GM23338 (cell line): ENCODE measurements at regions not wholly inside any gene's neighbourhood (a gene's known extent, or its start where the extent isn't known, plus 50 kb on each side); places are given as distances from the start of the nearest gene placed in this dataset.

ENCODE experiments used
- ATAC-seq: fragments of 200-7000 bp; cut with Tn5 transposase; 3 replicates; pipeline ENCODE4 v1.9.1; 2020
- DNase-seq: peaks from one replicate; pipeline ENCODE4 v3.0.0-alpha.2; 2015; ENCODE audit warnings: low spot score
- H2AFZ ChIP-seq: fragments of 200-600 bp; sonication (generic); 2 replicates; pipeline ENCODE4 v1.8.0; 2016; ENCODE audit warnings: antibody characterized with exemption, mild to moderate bottlenecking, moderate library complexity
- H3F3A ChIP-seq: fragments of 200-600 bp; sonication (generic); replicated peaks from 2 replicates; pipeline ENCODE4 v1.8.0; 2017; ENCODE audit warnings: antibody characterized with exemption, mixed run types, low read depth
- H3K27ac ChIP-seq: fragments of 200-600 bp; sonication (generic); 2 replicates; pipeline ENCODE4 v1.6.1; 2016; ENCODE audit warnings: low read depth
- H3K27me3 ChIP-seq: fragments of 200-600 bp; sonication (generic); 2 replicates; pipeline ENCODE4 v1.8.0; 2016; ENCODE audit warnings: mild to moderate bottlenecking, mixed run types, moderate library complexity; ENCODE audit not compliant: insufficient read depth
- H3K36me3 ChIP-seq: fragments of 200-600 bp; sonication (generic); 2 replicates; pipeline ENCODE4 v1.8.0; 2016; ENCODE audit warnings: mild to moderate bottlenecking; ENCODE audit not compliant: insufficient read depth
- H3K4me1 ChIP-seq: fragments of 200-600 bp; sonication (generic); 2 replicates; pipeline ENCODE4 v1.8.0; 2016; ENCODE audit warnings: mild to moderate bottlenecking, moderate library complexity; ENCODE audit not compliant: insufficient read depth
- H3K4me2 ChIP-seq: fragments of 200-600 bp; sonication (generic); 2 replicates; pipeline ENCODE4 v1.7.1; 2017; ENCODE audit warnings: mixed run types
- H3K4me3 ChIP-seq: fragments of 200-600 bp; sonication (generic); 2 replicates; pipeline ENCODE4 v1.6.1; 2016; ENCODE audit warnings: mixed run types
- H3K79me2 ChIP-seq: fragments of 200-600 bp; sonication (generic); replicated peaks from 2 replicates; pipeline ENCODE4 v1.8.0; 2017; ENCODE audit warnings: mild to moderate bottlenecking; ENCODE audit not compliant: insufficient read depth
- H3K9me2 ChIP-seq: fragments of 200-600 bp; sonication (generic); 2 replicates; pipeline ENCODE4 v1.8.0; 2017; ENCODE audit not compliant: insufficient read depth
- H4K20me1 ChIP-seq: fragments of 200-600 bp; sonication (generic); replicated peaks from 2 replicates; pipeline ENCODE4 v1.8.0; 2017; ENCODE audit warnings: mild to moderate bottlenecking; ENCODE audit not compliant: insufficient read depth
- H3K27ac Mint-ChIP-seq: 2 replicates; pipeline ENCODE4 v1.8.0; 2020; ENCODE audit warnings: inconsistent platforms, mild to moderate bottlenecking, moderate library complexity, mixed read lengths
- H3K27me3 Mint-ChIP-seq: 3 replicates; pipeline ENCODE4 v1.8.0; 2022; ENCODE audit warnings: low read depth, mild to moderate bottlenecking, moderate library complexity, mixed read lengths, inconsistent platforms; ENCODE audit not compliant: insufficient read depth, poor library complexity
- H3K36me3 Mint-ChIP-seq: 3 replicates; pipeline ENCODE4 v1.8.0; 2021; ENCODE audit warnings: low read depth, mild to moderate bottlenecking, inconsistent platforms, moderate library complexity, mixed read lengths
- H3K4me1 Mint-ChIP-seq: 3 replicates; pipeline ENCODE4 v1.8.0; 2020; ENCODE audit warnings: mild to moderate bottlenecking, inconsistent platforms, mixed read lengths
- H3K4me3 Mint-ChIP-seq: 3 replicates; pipeline ENCODE4 v1.8.0; 2021; ENCODE audit warnings: moderate library complexity, mild to moderate bottlenecking, inconsistent platforms, mixed read lengths
- H3K9me3 Mint-ChIP-seq: 3 replicates; pipeline ENCODE4 v1.8.0; 2020; ENCODE audit warnings: moderate library complexity, mild to moderate bottlenecking, inconsistent platforms, mixed read lengths
- CREB1 ChIP-seq: fragments of 250-450 bp; sonication (Bioruptor Pico); IDR thresholded peaks from 2 replicates; pipeline ENCODE4 v1.5.0; 2020; ENCODE audit warnings: low read depth, mild to moderate bottlenecking, moderate library complexity
- EZH2phosphoT487 ChIP-seq: fragments of 200-600 bp; sonication (generic); IDR thresholded peaks from one replicate; pipeline ENCODE4 v1.8.1; 2018; ENCODE audit warnings: antibody characterized with exemption; ENCODE audit not compliant: unreplicated experiment
- JUNB ChIP-seq: IDR thresholded peaks from one replicate; pipeline ENCODE4 v1.6.1; 2016; ENCODE audit warnings: antibody characterized with exemption; ENCODE audit not compliant: unreplicated experiment
- NANOG ChIP-seq: IDR thresholded peaks from 2 replicates; pipeline ENCODE4 v1.6.1; 2016; ENCODE audit warnings: antibody characterized with exemption, borderline replicate concordance
- POLR2AphosphoS5 ChIP-seq: IDR thresholded peaks from 2 replicates; pipeline ENCODE4 v1.6.1; 2016; ENCODE audit warnings: antibody characterized with exemption, low read depth
- STAT1 ChIP-seq: IDR thresholded peaks from one replicate; pipeline ENCODE4 v1.6.1; 2016; ENCODE audit warnings: antibody characterized with exemption; ENCODE audit not compliant: unreplicated experiment
- ZNF331 ChIP-seq: fragments of 250-450 bp; sonication (Bioruptor Pico); IDR thresholded peaks from 2 replicates; pipeline ENCODE4 v1.5.0; 2020; ENCODE audit warnings: low read depth, mild to moderate bottlenecking, moderate library complexity
- TF ChIP-seq, protein P1 (sequence below): IDR thresholded peaks from one replicate; pipeline ENCODE4 v1.6.1; 2018; ENCODE audit warnings: antibody characterized with exemption; ENCODE audit not compliant: unreplicated experiment
- TF ChIP-seq, protein P2 (sequence below): IDR thresholded peaks from 2 replicates; pipeline ENCODE4 v1.6.1; 2016; ENCODE audit warnings: antibody characterized with exemption
- TF ChIP-seq, protein P3 (sequence below): fragments of 250-450 bp; sonication (Bioruptor Pico); IDR thresholded peaks from 2 replicates; pipeline ENCODE4 v1.5.0; 2020; ENCODE audit warnings: mild to moderate bottlenecking, moderate library complexity

DNA sequence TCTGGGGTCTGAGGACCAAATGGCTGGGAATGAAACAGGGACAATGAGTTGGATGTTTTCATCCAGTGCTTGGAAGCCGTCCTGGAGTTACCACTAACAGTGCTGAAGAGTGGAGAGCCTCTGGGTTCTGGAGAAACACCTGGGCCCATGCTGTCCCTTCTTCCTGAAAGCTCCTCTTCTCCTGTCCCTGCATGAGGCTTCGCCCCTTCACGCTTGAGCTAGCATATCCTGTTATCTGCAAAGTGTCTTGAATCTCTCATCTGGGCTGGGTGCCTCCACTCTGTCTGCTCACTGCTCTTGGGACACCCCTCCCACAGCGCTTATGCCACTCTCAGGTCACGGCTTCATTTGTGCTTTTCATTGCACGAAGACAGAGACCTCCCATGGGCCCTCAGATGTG, 154.5 kb downstream of the MYCN start:
- Histone ChIP-seq H4K20me1 (no peaks in the 10 kb centered on the region), H3K4me3 (no peak overlapping the region), H3K79me2 (no peaks in the 10 kb centered on the region), H2AFZ (no peak overlapping the region), H3F3A (no peaks in the 10 kb centered on the region), H3K27ac (no peak overlapping the region), H3K4me2 (no peak overlapping the region), H3K9me2 (peaks cover 7% of the 10 kb centered on the region), H3K36me3 (no peaks in the 10 kb centered on the region), H3K27me3 (no peaks in the 10 kb centered on the region), H3K4me1 (no peaks in the 10 kb centered on the region)
- Mint-ChIP-seq H3K27ac (no peak overlapping the region), H3K4me3 (no peak overlapping the region), H3K36me3 (peaks cover 12% of the 10 kb centered on the region; the same call in 2 of the 3 replicates), H3K9me3 (no peaks in the 10 kb centered on the region), H3K4me1 (peaks cover 11% of the 10 kb centered on the region), H3K27me3 (peaks cover 6% of the 10 kb centered on the region)
- DNase-seq (no peak), ATAC-seq (no peak)
- TF ChIP-seq, protein P1, sequence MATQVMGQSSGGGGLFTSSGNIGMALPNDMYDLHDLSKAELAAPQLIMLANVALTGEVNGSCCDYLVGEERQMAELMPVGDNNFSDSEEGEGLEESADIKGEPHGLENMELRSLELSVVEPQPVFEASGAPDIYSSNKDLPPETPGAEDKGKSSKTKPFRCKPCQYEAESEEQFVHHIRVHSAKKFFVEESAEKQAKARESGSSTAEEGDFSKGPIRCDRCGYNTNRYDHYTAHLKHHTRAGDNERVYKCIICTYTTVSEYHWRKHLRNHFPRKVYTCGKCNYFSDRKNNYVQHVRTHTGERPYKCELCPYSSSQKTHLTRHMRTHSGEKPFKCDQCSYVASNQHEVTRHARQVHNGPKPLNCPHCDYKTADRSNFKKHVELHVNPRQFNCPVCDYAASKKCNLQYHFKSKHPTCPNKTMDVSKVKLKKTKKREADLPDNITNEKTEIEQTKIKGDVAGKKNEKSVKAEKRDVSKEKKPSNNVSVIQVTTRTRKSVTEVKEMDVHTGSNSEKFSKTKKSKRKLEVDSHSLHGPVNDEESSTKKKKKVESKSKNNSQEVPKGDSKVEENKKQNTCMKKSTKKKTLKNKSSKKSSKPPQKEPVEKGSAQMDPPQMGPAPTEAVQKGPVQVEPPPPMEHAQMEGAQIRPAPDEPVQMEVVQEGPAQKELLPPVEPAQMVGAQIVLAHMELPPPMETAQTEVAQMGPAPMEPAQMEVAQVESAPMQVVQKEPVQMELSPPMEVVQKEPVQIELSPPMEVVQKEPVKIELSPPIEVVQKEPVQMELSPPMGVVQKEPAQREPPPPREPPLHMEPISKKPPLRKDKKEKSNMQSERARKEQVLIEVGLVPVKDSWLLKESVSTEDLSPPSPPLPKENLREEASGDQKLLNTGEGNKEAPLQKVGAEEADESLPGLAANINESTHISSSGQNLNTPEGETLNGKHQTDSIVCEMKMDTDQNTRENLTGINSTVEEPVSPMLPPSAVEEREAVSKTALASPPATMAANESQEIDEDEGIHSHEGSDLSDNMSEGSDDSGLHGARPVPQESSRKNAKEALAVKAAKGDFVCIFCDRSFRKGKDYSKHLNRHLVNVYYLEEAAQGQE = no peak
- TF ChIP-seq POLR2AphosphoS5 (no peak), JUNB (no peak), ZNF331 (CRISPR knock-in tag) (no peak), STAT1 (no peak), EZH2phosphoT487 (no peak), NANOG (no peak), CREB1 (CRISPR knock-in tag) (no peak)
- TF ChIP-seq, protein P2, sequence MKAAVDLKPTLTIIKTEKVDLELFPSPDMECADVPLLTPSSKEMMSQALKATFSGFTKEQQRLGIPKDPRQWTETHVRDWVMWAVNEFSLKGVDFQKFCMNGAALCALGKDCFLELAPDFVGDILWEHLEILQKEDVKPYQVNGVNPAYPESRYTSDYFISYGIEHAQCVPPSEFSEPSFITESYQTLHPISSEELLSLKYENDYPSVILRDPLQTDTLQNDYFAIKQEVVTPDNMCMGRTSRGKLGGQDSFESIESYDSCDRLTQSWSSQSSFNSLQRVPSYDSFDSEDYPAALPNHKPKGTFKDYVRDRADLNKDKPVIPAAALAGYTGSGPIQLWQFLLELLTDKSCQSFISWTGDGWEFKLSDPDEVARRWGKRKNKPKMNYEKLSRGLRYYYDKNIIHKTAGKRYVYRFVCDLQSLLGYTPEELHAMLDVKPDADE = no peak
- TF ChIP-seq, protein P3, sequence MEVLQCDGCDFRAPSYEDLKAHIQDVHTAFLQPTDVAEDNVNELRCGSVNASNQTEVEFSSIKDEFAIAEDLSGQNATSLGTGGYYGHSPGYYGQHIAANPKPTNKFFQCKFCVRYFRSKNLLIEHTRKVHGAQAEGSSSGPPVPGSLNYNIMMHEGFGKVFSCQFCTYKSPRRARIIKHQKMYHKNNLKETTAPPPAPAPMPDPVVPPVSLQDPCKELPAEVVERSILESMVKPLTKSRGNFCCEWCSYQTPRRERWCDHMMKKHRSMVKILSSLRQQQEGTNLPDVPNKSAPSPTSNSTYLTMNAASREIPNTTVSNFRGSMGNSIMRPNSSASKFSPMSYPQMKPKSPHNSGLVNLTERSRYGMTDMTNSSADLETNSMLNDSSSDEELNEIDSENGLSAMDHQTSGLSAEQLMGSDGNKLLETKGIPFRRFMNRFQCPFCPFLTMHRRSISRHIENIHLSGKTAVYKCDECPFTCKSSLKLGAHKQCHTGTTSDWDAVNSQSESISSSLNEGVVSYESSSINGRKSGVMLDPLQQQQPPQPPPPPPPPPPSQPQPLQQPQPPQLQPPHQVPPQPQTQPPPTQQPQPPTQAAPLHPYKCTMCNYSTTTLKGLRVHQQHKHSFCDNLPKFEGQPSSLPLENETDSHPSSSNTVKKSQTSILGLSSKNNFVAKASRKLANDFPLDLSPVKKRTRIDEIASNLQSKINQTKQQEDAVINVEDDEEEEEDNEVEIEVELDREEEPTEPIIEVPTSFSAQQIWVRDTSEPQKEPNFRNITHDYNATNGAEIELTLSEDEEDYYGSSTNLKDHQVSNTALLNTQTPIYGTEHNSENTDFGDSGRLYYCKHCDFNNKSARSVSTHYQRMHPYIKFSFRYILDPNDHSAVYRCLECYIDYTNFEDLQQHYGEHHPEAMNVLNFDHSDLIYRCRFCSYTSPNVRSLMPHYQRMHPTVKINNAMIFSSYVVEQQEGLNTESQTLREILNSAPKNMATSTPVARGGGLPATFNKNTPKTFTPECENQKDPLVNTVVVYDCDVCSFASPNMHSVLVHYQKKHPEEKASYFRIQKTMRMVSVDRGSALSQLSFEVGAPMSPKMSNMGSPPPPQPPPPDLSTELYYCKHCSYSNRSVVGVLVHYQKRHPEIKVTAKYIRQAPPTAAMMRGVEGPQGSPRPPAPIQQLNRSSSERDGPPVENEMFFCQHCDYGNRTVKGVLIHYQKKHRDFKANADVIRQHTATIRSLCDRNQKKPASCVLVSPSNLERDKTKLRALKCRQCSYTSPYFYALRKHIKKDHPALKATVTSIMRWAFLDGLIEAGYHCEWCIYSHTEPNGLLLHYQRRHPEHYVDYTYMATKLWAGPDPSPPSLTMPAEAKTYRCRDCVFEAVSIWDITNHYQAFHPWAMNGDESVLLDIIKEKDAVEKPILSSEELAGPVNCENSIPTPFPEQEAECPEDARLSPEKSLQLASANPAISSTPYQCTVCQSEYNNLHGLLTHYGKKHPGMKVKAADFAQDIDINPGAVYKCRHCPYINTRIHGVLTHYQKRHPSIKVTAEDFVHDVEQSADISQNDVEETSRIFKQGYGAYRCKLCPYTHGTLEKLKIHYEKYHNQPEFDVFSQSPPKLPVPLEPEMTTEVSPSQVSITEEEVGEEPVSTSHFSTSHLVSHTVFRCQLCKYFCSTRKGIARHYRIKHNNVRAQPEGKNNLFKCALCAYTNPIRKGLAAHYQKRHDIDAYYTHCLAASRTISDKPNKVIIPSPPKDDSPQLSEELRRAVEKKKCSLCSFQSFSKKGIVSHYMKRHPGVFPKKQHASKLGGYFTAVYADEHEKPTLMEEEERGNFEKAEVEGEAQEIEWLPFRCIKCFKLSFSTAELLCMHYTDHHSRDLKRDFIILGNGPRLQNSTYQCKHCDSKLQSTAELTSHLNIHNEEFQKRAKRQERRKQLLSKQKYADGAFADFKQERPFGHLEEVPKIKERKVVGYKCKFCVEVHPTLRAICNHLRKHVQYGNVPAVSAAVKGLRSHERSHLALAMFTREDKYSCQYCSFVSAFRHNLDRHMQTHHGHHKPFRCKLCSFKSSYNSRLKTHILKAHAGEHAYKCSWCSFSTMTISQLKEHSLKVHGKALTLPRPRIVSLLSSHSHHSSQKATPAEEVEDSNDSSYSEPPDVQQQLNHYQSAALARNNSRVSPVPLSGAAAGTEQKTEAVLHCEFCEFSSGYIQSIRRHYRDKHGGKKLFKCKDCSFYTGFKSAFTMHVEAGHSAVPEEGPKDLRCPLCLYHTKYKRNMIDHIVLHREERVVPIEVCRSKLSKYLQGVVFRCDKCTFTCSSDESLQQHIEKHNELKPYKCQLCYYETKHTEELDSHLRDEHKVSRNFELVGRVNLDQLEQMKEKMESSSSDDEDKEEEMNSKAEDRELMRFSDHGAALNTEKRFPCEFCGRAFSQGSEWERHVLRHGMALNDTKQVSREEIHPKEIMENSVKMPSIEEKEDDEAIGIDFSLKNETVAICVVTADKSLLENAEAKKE (CRISPR knock-in tag) = no peak
